Mesendoderm (in vitro differentiated cells): ENCODE measurements at regions not wholly inside any gene's neighbourhood (a gene's known extent, or its start where the extent isn't known, plus 50 kb on each side); places are given as distances from the start of the nearest gene placed in this dataset.
A peak's percentile ranks its signal among the peaks of the same experiment; 100 is the strongest.

ENCODE experiments used
- DNase-seq: peaks from one replicate; pipeline ENCODE4 v3.0.0; 2013
- H2AK5ac ChIP-seq: 2 replicates; pipeline ENCODE4 v1.6.1; 2013; ENCODE audit warnings: low read length, inconsistent platforms
- H2BK120ac ChIP-seq: 2 replicates; pipeline ENCODE4 v1.6.1; 2013; ENCODE audit warnings: low read depth, mild to moderate bottlenecking, low read length, moderate library complexity, mixed read lengths
- H2BK15ac ChIP-seq: replicated peaks from 2 replicates; pipeline ENCODE4 v1.6.1; 2013; ENCODE audit warnings: low read depth, mild to moderate bottlenecking, moderate library complexity
- H2BK5ac ChIP-seq: 2 replicates; pipeline ENCODE4 v1.6.1; 2013; ENCODE audit warnings: low read length, inconsistent platforms
- H3K18ac ChIP-seq: 2 replicates; pipeline ENCODE4 v1.6.1; 2013; ENCODE audit warnings: mild to moderate bottlenecking, low read length, mixed read lengths
- H3K23ac ChIP-seq: one replicate; pipeline ENCODE4 v1.6.1; 2013; ENCODE audit warnings: low read length
- H3K27ac ChIP-seq: 2 replicates; pipeline ENCODE4 v1.5.1; 2013; ENCODE audit warnings: low read depth, mild to moderate bottlenecking, inconsistent platforms, low read length, moderate library complexity
- H3K27me3 ChIP-seq: 2 replicates; pipeline ENCODE4 v1.6.1; 2013; ENCODE audit warnings: low read length, control low read depth, mild to moderate bottlenecking, inconsistent platforms; ENCODE audit not compliant: insufficient read depth, poor library complexity
- H3K36me3 ChIP-seq: 2 replicates; pipeline ENCODE4 v1.6.1; 2013; ENCODE audit warnings: low read length, inconsistent platforms; ENCODE audit not compliant: control insufficient read depth, insufficient read depth
- H3K4ac ChIP-seq: one replicate; pipeline ENCODE4 v1.6.1; 2013; ENCODE audit warnings: low read depth, mild to moderate bottlenecking, low read length, moderate library complexity
- H3K4me1 ChIP-seq: 2 replicates; pipeline ENCODE4 v1.6.1; 2013; ENCODE audit warnings: low read depth, low read length, inconsistent platforms; ENCODE audit not compliant: control insufficient read depth
- H3K4me2 ChIP-seq: 2 replicates; pipeline ENCODE4 v1.6.1; 2013; ENCODE audit warnings: low read length
- H3K4me3 ChIP-seq: 2 replicates; pipeline ENCODE4 v1.5.1; 2013; ENCODE audit warnings: mild to moderate bottlenecking, low read length
- H3K56ac ChIP-seq: one replicate; pipeline ENCODE4 v1.6.1; 2013; ENCODE audit warnings: low read length
- H3K79me1 ChIP-seq: 2 replicates; pipeline ENCODE4 v1.6.1; 2013; ENCODE audit warnings: low read length, inconsistent platforms
- H3K79me2 ChIP-seq: 2 replicates; pipeline ENCODE4 v1.6.1; 2013; ENCODE audit warnings: mild to moderate bottlenecking, low read length; ENCODE audit not compliant: control insufficient read depth, insufficient read depth
- H3K9ac ChIP-seq: 2 replicates; pipeline ENCODE4 v1.6.1; 2013; ENCODE audit warnings: low read length, inconsistent platforms
- H4K5ac ChIP-seq: one replicate; pipeline ENCODE4 v1.6.1; 2013; ENCODE audit warnings: low read length
- H4K8ac ChIP-seq: one replicate; pipeline ENCODE4 v1.6.1; 2013; ENCODE audit warnings: low read depth, mild to moderate bottlenecking, control low read depth, low read length, moderate library complexity
- WGBS: extraction: QIAGEN DNeasy Blood & Tissue Kit; methylation state at CpG from one replicate; pipeline ENCODE4 v1.1.7; 2013; ENCODE audit warnings: low lambda C conversion rate, missing lambda C conversion rate; ENCODE audit not compliant: insufficient coverage; ENCODE audit errors: extremely low coverage; 5-methylcytosine and 5-hydroxymethylcytosine counted together

DNA sequence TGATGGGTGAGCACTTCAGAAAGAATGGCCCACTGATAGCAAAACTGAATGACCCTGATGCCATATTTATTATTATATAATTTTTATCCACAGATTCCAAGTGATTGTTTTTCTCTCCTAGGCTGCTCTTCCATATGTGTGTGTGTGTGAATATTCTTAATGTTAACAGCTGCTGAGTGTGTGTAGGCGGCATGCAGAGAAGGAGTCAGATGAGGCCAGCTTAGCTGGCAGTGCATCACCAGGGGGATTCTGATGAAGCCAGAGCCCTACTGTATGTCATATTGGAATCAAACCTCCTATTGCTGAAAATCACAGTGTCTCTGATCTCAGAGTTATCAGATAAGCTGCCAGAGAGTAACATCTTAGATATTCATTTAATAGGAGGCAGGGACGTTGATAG is 177.1 kb downstream of the DMAC1 start:
- no peak overlapping the region for H4K8ac ChIP-seq

DNA sequence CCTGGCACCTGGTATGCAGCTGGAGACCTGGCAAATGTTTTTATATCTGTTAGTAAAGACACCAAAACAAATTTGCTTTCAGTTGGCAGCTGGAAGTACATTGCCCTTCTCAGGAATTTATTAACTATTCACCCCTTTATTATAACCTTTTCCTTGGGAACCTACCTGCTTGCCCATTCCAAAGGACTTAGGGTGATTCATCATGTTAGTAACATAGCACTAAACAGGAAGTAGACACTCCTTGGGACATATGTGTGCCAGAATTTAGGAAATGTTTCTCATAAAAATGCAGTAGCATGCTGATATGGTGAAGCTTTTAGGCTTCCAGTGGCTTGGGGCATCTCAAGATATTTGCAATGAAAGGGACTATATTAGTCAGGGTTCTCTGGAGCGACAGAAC is 184.2 kb downstream of the DMAC1 start:
- no peak overlapping the region for H3K23ac ChIP-seq
- no peak overlapping the region for H3K4me3 ChIP-seq
- H4K5ac ChIP-seq = no peak overlapping the region
- no peak overlapping the region for H2BK15ac ChIP-seq
- H3K27me3 ChIP-seq = no peaks in the 10 kb centered on the region
- no peak overlapping the region for H3K4ac ChIP-seq
- DNase-seq = no peak
- H3K9ac ChIP-seq = no peak overlapping the region
- no peak overlapping the region for H4K8ac ChIP-seq
- H3K36me3 ChIP-seq = no peaks in the 10 kb centered on the region
- H3K18ac ChIP-seq = no peak overlapping the region
- WGBS = no CpG with 5 or more reads among the region's 1 CpG
- H3K79me1 ChIP-seq = no peaks in the 10 kb centered on the region
- H3K56ac ChIP-seq = no peak overlapping the region
- H3K79me2 ChIP-seq = no peaks in the 10 kb centered on the region
- no peak overlapping the region for H3K4me2 ChIP-seq
- no peak overlapping the region for H2AK5ac ChIP-seq
- H3K4me1 ChIP-seq = no peaks in the 10 kb centered on the region
- H3K27ac ChIP-seq = no peak overlapping the region
- H2BK5ac ChIP-seq = no peak overlapping the region
- H2BK120ac ChIP-seq = no peak overlapping the region

More for the DNA sequence above, 177.1 kb downstream of the DMAC1 start:
- no CpG with 5 or more reads among the region's 2 CpGs for whole genome bisulfite sequencing
- Histone ChIP-seq H3K36me3 (no peaks in the 10 kb centered on the region), H3K27me3 (no peaks in the 10 kb centered on the region), H3K9ac (no peak overlapping the region), H3K4me3 (no peak overlapping the region), H4K5ac (no peak overlapping the region), H3K79me2 (no peaks in the 10 kb centered on the region), H3K79me1 (no peaks in the 10 kb centered on the region), H3K18ac (no peak overlapping the region), H2BK120ac (no peak overlapping the region), H3K56ac (no peak overlapping the region), H2BK5ac (no peak overlapping the region), H3K4me2 (no peak overlapping the region), H3K27ac (no peak overlapping the region), H3K4me1 (no peaks in the 10 kb centered on the region), H2AK5ac (no peak overlapping the region), H3K4ac (no peak overlapping the region), H3K23ac (no peak overlapping the region), H2BK15ac (no peak overlapping the region)
- DNase-seq = no peak

DNA sequence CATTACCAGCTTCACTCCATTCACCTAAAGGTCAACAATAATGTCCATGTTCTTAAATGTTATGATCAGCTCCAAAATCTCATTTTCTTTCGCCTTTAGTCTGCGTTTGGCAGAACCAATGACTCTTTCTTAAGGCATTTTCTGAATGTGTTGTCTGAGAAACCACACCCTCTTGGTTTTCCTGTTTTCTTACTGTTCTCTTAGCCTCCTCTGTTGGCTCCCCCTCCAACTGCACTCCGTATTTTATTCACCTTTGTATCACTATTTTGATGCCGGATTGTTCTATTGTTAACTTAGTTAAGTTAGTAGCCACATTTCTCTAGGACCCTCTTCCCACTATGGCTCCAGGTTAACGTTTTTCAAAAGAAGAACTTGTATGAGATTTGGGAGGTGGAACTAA is 185.6 kb downstream of the DMAC1 start:
- Histone ChIP-seq H3K4me2 (no peak overlapping the region), H3K27me3 (no peaks in the 10 kb centered on the region), H3K4me1 (no peaks in the 10 kb centered on the region), H3K23ac (no peak overlapping the region), H2BK120ac (no peak overlapping the region), H2AK5ac (no peak overlapping the region), H3K79me1 (no peaks in the 10 kb centered on the region), H3K36me3 (no peaks in the 10 kb centered on the region), H3K4me3 (no peak overlapping the region), H2BK5ac (no peak overlapping the region), H3K4ac (no peak overlapping the region), H3K27ac (no peak overlapping the region), H3K79me2 (no peaks in the 10 kb centered on the region), H3K9ac (no peak overlapping the region), H2BK15ac (no peak overlapping the region), H4K8ac (no peak overlapping the region), H3K18ac (no peak overlapping the region), H4K5ac (no peak overlapping the region), H3K56ac (no peak overlapping the region)
- no CpG with 5 or more reads among the region's 5 CpGs for WGBS
- DNase-seq = peak; percentile 19

DNA sequence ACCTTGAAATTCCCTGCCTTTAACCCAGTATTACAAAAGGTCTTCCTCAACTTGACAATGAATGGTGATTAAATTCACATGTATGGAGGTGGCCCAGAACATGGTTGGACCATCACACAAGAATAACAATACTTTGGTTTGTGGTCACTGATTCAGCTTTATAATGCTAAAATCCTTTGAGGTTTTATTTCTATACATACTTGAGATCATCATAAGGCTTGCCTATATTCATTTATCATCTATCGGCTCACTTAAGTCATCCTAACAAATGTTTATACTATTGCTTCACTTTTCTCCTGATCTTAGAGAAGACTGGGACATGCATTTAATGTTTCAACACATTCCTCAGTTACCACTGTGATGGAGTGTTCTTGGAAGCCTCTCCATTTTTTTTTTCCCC is 191.3 kb downstream of the DMAC1 start:
- no peak overlapping the region for H3K56ac ChIP-seq
- no peaks in the 10 kb centered on the region for H3K27me3 ChIP-seq
- no CpG with 5 or more reads among the region's 1 CpG for WGBS

DNA sequence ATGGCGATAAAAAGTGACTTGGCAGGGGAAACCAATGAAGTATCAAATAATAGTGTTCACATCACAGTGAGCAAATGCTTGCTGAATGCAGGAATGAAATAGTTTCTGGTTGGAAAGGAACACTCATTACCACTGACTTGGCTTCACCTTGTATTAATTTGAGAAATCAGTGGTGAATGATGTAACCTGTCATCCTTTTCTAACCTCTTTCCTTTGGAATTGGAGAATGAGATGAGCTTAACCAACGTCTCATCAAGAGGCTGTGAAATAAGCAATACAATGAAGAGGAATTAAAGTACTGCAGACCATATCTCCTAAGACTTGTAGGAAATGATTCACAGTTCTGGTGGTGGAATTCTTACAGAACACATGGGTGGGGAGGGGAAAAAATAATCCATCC is 192.2 kb downstream of the DMAC1 start:
- no peak for DNase-seq
- H3K79me1 ChIP-seq = no peaks in the 10 kb centered on the region
- H3K27me3 ChIP-seq = no peaks in the 10 kb centered on the region
- no peak overlapping the region for H3K4me3 ChIP-seq
- no peaks in the 10 kb centered on the region for H3K4me1 ChIP-seq
- WGBS = no CpG with 5 or more reads among the region's 2 CpGs
- no peak overlapping the region for H3K4ac ChIP-seq
- no peak overlapping the region for H2BK120ac ChIP-seq
- H3K4me2 ChIP-seq = no peak overlapping the region
- no peak overlapping the region for H3K18ac ChIP-seq
- H3K23ac ChIP-seq = no peak overlapping the region
- H3K36me3 ChIP-seq = no peaks in the 10 kb centered on the region
- H4K5ac ChIP-seq = no peak overlapping the region
- H2AK5ac ChIP-seq = no peak overlapping the region
- no peak overlapping the region for H3K9ac ChIP-seq
- H3K79me2 ChIP-seq = no peaks in the 10 kb centered on the region
- H2BK15ac ChIP-seq = no peak overlapping the region
- no peak overlapping the region for H3K56ac ChIP-seq
- H3K27ac ChIP-seq = no peak overlapping the region
- H4K8ac ChIP-seq = no peak overlapping the region
- no peak overlapping the region for H2BK5ac ChIP-seq

More for the DNA sequence above, 191.3 kb downstream of the DMAC1 start:
- H3K79me2 ChIP-seq = no peaks in the 10 kb centered on the region
- no peak overlapping the region for H3K9ac ChIP-seq
- H3K18ac ChIP-seq = no peak overlapping the region
- no peak overlapping the region for H3K4me2 ChIP-seq
- H3K36me3 ChIP-seq = no peaks in the 10 kb centered on the region
- no peak overlapping the region for H3K27ac ChIP-seq
- DNase-seq = no peak
- no peak overlapping the region for H3K23ac ChIP-seq
- no peak overlapping the region for H2AK5ac ChIP-seq
- H3K79me1 ChIP-seq = no peaks in the 10 kb centered on the region
- H3K4me1 ChIP-seq = no peaks in the 10 kb centered on the region
- H3K4ac ChIP-seq = no peak overlapping the region
- no peak overlapping the region for H2BK15ac ChIP-seq
- H2BK5ac ChIP-seq = no peak overlapping the region
- no peak overlapping the region for H4K8ac ChIP-seq
- no peak overlapping the region for H2BK120ac ChIP-seq
- no peak overlapping the region for H3K4me3 ChIP-seq
- no peak overlapping the region for H4K5ac ChIP-seq

DNA sequence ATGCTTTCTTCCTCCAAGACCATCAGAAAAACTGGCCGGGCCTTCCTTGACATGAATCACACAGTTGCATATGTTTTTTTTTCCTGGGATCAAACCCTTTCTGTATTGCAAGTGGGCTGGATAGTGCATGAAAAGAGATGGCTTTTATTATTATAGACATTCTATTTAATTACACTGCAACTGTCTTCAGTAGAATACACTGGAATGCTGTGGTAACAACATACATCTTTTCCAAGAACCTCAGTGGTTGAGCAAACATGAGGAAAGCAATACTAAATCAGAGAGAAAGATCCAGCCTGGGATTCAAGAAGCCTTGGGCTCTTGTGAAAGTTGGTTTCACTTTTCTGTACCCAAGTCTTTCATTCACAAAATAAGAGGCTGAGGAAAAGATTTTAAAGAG is 193.0 kb downstream of the DMAC1 start:
- no peaks in the 10 kb centered on the region for H3K27me3 ChIP-seq
- no peak overlapping the region for H2BK5ac ChIP-seq
- no CpG with 5 or more reads among the region's 1 CpG for WGBS
- no peak overlapping the region for H4K8ac ChIP-seq
- H3K56ac ChIP-seq = no peak overlapping the region
- H3K79me2 ChIP-seq = no peaks in the 10 kb centered on the region
- H3K4ac ChIP-seq = no peak overlapping the region
- no peak overlapping the region for H3K9ac ChIP-seq
- H3K23ac ChIP-seq = no peak overlapping the region
- no peak overlapping the region for H2AK5ac ChIP-seq
- no peak overlapping the region for H3K27ac ChIP-seq
- H3K4me1 ChIP-seq = no peaks in the 10 kb centered on the region
- no peak overlapping the region for H2BK15ac ChIP-seq
- no peak overlapping the region for H3K4me2 ChIP-seq
- H3K36me3 ChIP-seq = no peaks in the 10 kb centered on the region
- no peak overlapping the region for H3K4me3 ChIP-seq
- H4K5ac ChIP-seq = no peak overlapping the region
- no peak overlapping the region for H3K18ac ChIP-seq
- DNase-seq = no peak
- H3K79me1 ChIP-seq = no peaks in the 10 kb centered on the region
- H2BK120ac ChIP-seq = no peak overlapping the region
